DND-41 (cell line): ENCODE measurements at regions not wholly inside any gene's neighbourhood (a gene's known extent, or its start where the extent isn't known, plus 50 kb on each side); places are given as distances from the start of the nearest gene placed in this dataset.

ENCODE experiments used
- ATAC-seq: fragments of 200-7000 bp; cut with Tn5 transposase; 3 replicates; pipeline ENCODE4 v1.9.1; 2021; ENCODE audit warnings: low read depth; ENCODE audit not compliant: insufficient read depth
- DNase-seq: peaks from one replicate; pipeline ENCODE4 v3.0.0-alpha.2; 2020
- H2AFZ ChIP-seq: 2 replicates; pipeline ENCODE4 v1.6.0; 2012; ENCODE audit warnings: low read depth, low read length
- H3K27ac ChIP-seq: 2 replicates; pipeline ENCODE4 v1.5.1; 2012; ENCODE audit warnings: low read length, inconsistent platforms
- H3K27me3 ChIP-seq: fragments of 200-600 bp; sonication (generic); 2 replicates; pipeline ENCODE4 v1.6.0; 2012; ENCODE audit warnings: low read length, mild to moderate bottlenecking, inconsistent platforms; ENCODE audit not compliant: insufficient read depth, poor library complexity
- H3K36me3 ChIP-seq: 2 replicates; pipeline ENCODE4 v1.5.1; 2012; ENCODE audit warnings: low read length, inconsistent platforms; ENCODE audit not compliant: insufficient read depth
- H3K4me1 ChIP-seq: 2 replicates; pipeline ENCODE4 v1.5.1; 2012; ENCODE audit warnings: mild to moderate bottlenecking, low read length; ENCODE audit not compliant: insufficient read depth
- H3K4me2 ChIP-seq: 2 replicates; pipeline ENCODE4 v1.6.0; 2012; ENCODE audit warnings: mild to moderate bottlenecking, moderate library complexity, low read length, inconsistent platforms; ENCODE audit not compliant: insufficient read depth
- H3K4me3 ChIP-seq, 2 experiments: fragments of 200-600 bp in 1 of 2; shearing (Covaris generic) in 1 of 2; 2 replicates each; pipeline ENCODE4 v1.5.1; 2012 to 2016; ENCODE audit warnings: inconsistent platforms in 2 of 2, low read length in 2 of 2, mild to moderate bottlenecking in 2 of 2, low read depth in 1 of 2, moderate library complexity in 1 of 2
- H3K79me2 ChIP-seq: 2 replicates; pipeline ENCODE4 v1.6.0; 2012; ENCODE audit warnings: low read length, inconsistent platforms; ENCODE audit not compliant: insufficient read depth
- H3K9ac ChIP-seq: 2 replicates; pipeline ENCODE4 v1.6.0; 2012; ENCODE audit warnings: low read depth, mild to moderate bottlenecking, inconsistent platforms, low read length, moderate library complexity
- H3K9me3 ChIP-seq: 2 replicates; pipeline ENCODE4 v1.5.1; 2012; ENCODE audit warnings: low read length, moderate library complexity, mild to moderate bottlenecking, inconsistent platforms; ENCODE audit not compliant: insufficient read depth, severe bottlenecking
- H4K20me1 ChIP-seq: 2 replicates; pipeline ENCODE4 v1.6.0; 2012; ENCODE audit warnings: low read length; ENCODE audit not compliant: insufficient read depth
- CTCF ChIP-seq: IDR thresholded peaks from 2 replicates; pipeline ENCODE4 v1.5.1; 2012; ENCODE audit warnings: borderline replicate concordance, low read length, moderate library complexity, mild to moderate bottlenecking; ENCODE audit not compliant: poor library complexity, severe bottlenecking; ENCODE audit errors: extremely low read depth
- EZH2 ChIP-seq: IDR thresholded peaks from 3 replicates; pipeline ENCODE4 v1.6.1; 2012; ENCODE audit warnings: borderline replicate concordance, low read depth, mild to moderate bottlenecking, moderate library complexity, low read length, inconsistent platforms; ENCODE audit not compliant: severe bottlenecking

GRCh38 chr14:30444451-30444850, 114.5 kb upstream of the G2E3 start:
- no peak overlapping the region for H3K4me2 ChIP-seq
- H3K4me3 ChIP-seq: no peak overlapping the region
- TF ChIP-seq EZH2 (no peak), CTCF (no peak)
- no peaks in the 10 kb centered on the region for H4K20me1 ChIP-seq
- H3K79me2 ChIP-seq: no peaks in the 10 kb centered on the region
- ATAC-seq: no peak
- H3K36me3 ChIP-seq: no peaks in the 10 kb centered on the region
- H3K27me3 ChIP-seq: peaks cover 19% of the 10 kb centered on the region
- no peak overlapping the region for H2AFZ ChIP-seq
- DNase-seq: no peak
- no peak overlapping the region for H3K27ac ChIP-seq
- H3K9me3 ChIP-seq: no peaks in the 10 kb centered on the region
- no peaks in the 10 kb centered on the region for H3K4me1 ChIP-seq
- no peak overlapping the region for H3K9ac ChIP-seq

GRCh38 chr14:30445011-30445793, 113.8 kb upstream of the G2E3 start:
- Histone ChIP-seq H4K20me1 (no peaks in the 10 kb centered on the region), H3K9me3 (no peaks in the 10 kb centered on the region), H3K36me3 (no peaks in the 10 kb centered on the region), H3K27ac (no peak overlapping the region), H3K4me3 (no peak overlapping the region), H3K9ac (no peak overlapping the region), H3K4me1 (no peaks in the 10 kb centered on the region), H2AFZ (no peak overlapping the region), H3K4me2 (no peak overlapping the region), H3K79me2 (no peaks in the 10 kb centered on the region), H3K27me3 (peaks cover 19% of the 10 kb centered on the region)
- ATAC-seq: no peak
- TF ChIP-seq CTCF (no peak), EZH2 (no peak)
- no peak for DNase-seq

GRCh38 chr14:30445852-30446251, 113.1 kb upstream of the G2E3 start:
- Histone ChIP-seq H3K4me2 (no peak overlapping the region), H3K4me3 (no peak overlapping the region), H3K9ac (no peak overlapping the region), H3K27me3 (peaks cover 22% of the 10 kb centered on the region), H3K27ac (no peak overlapping the region), H3K79me2 (no peaks in the 10 kb centered on the region), H3K4me1 (no peaks in the 10 kb centered on the region), H2AFZ (no peak overlapping the region), H3K9me3 (no peaks in the 10 kb centered on the region), H4K20me1 (no peaks in the 10 kb centered on the region), H3K36me3 (no peaks in the 10 kb centered on the region)
- DNase-seq: no peak
- ATAC-seq: no peak
- TF ChIP-seq CTCF (no peak), EZH2 (no peak)
